ENCODE measurements at regions not wholly inside any gene's neighbourhood (a gene's known extent, or its start where the extent isn't known, plus 50 kb on each side); places are given as distances from the start of the nearest gene placed in this dataset.

DNA sequence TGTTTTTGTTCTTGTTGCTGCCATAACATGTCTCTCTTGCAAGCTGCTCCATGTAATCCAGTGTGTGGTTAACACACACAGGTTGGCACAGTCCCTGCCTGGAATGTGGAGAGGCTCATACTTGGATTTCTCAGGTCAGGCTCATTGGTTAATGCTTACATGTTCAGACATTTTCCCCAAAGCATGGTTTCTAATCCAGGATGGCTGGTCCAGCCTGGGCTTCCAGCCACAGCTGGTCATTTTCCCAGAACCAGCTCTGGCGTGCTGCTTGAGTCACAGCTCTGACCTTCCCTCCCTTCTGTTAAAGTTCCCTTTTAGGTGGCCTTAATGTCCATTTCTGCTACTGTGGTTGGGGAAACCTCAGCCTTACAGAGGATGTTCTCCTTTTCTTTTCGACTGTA lies 294.3 kb downstream of the TAF11L14 start:
- Histone ChIP-seq H3K27me3 (ENCODE audit: control insufficient read depth in 3 of 3, insufficient read depth in 3 of 3, low read length in 3 of 3) (no peaks in the 10 kb centered on the region), H3K27ac (ENCODE audit: low read depth, low read length) (no peak overlapping the region), H3K36me3 (ENCODE audit: control insufficient read depth in 3 of 3, insufficient read depth in 3 of 3, low read length in 3 of 3) (no peaks in the 10 kb centered on the region), H3K9ac (ENCODE audit: low read depth in 1 of 3, low read length in 3 of 3) (no peak overlapping the region), H3K4me1 (ENCODE audit: control insufficient read depth in 3 of 3, insufficient read depth in 3 of 3, low read length in 3 of 3) (no peaks in the 10 kb centered on the region), H3K9me3 (ENCODE audit: control insufficient read depth in 3 of 3, low read length in 3 of 3) (peaks cover 2 to 10% (median 3%) of the 10 kb centered on the region in 3 donors), H3K4me3 (ENCODE audit: low read length in 3 of 3) (no peak overlapping the region)

- Histone ChIP-seq H3K27me3 (ENCODE audit: control insufficient read depth in 3 of 3, insufficient read depth in 3 of 3, low read length in 3 of 3) (no peaks in the 10 kb centered on the region), H3K4me1 (ENCODE audit: control insufficient read depth in 3 of 3, insufficient read depth in 3 of 3, low read length in 3 of 3) (no peaks in the 10 kb centered on the region), H3K4me3 (ENCODE audit: low read length in 3 of 3) (no peak overlapping the region), H3K9me3 (ENCODE audit: control insufficient read depth in 3 of 3, low read length in 3 of 3) (peaks cover 2 to 10% (median 3%) of the 10 kb centered on the region in 3 donors), H3K27ac (ENCODE audit: low read depth, low read length) (no peak overlapping the region), H3K36me3 (ENCODE audit: control insufficient read depth in 3 of 3, insufficient read depth in 3 of 3, low read length in 3 of 3) (no peaks in the 10 kb centered on the region), H3K9ac (ENCODE audit: low read depth in 1 of 3, low read length in 3 of 3) (no peak overlapping the region)
Observed at GRCh38 chr5:17929171-17929570, 294.9 kb downstream of the TAF11L14 start.

GRCh38 chr5:17930346-17930745 lies 296.1 kb downstream of the TAF11L14 start:
- Histone ChIP-seq H3K4me1 (ENCODE audit: control insufficient read depth in 3 of 3, insufficient read depth in 3 of 3, low read length in 3 of 3) (no peaks in the 10 kb centered on the region), H3K9me3 (ENCODE audit: control insufficient read depth in 3 of 3, low read length in 3 of 3) (peaks cover 2 to 10% (median 3%) of the 10 kb centered on the region in 3 donors), H3K36me3 (ENCODE audit: control insufficient read depth in 3 of 3, insufficient read depth in 3 of 3, low read length in 3 of 3) (no peaks in the 10 kb centered on the region), H3K9ac (ENCODE audit: low read depth in 1 of 3, low read length in 3 of 3) (no peak overlapping the region), H3K27ac (ENCODE audit: low read depth, low read length) (no peak overlapping the region), H3K27me3 (ENCODE audit: control insufficient read depth in 3 of 3, insufficient read depth in 3 of 3, low read length in 3 of 3) (no peaks in the 10 kb centered on the region), H3K4me3 (ENCODE audit: low read length in 3 of 3) (no peak overlapping the region)

DNA sequence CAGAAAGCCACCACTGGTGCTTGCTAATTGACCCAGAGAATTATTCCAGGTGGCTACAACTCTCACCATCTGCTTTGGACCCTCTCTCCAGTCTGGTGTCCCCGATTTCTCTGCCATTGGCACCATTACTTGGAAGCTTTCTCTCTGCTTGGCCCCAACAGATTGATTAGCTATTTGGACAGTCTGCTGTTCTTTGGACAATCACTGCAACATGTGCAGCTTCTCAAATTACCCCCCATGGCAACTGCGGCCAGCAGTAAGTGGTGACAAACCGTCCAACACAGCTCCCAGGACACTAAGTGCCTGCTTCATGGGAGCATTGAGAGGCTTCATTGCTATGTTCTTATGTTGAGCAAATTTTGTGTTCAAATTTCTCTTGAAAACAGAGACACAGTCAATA lies 309.8 kb downstream of the TAF11L14 start:
- Histone ChIP-seq H3K9ac (ENCODE audit: low read depth in 1 of 3, low read length in 3 of 3) (no peak overlapping the region), H3K9me3 (ENCODE audit: control insufficient read depth in 3 of 3, low read length in 3 of 3) (no peaks in the 10 kb centered on the region), H3K27ac (ENCODE audit: low read depth, low read length) (no peak overlapping the region), H3K4me1 (ENCODE audit: control insufficient read depth in 3 of 3, insufficient read depth in 3 of 3, low read length in 3 of 3) (no peaks in the 10 kb centered on the region), H3K36me3 (ENCODE audit: control insufficient read depth in 3 of 3, insufficient read depth in 3 of 3, low read length in 3 of 3) (no peaks in the 10 kb centered on the region), H3K4me3 (ENCODE audit: low read length in 3 of 3) (no peak overlapping the region), H3K27me3 (ENCODE audit: control insufficient read depth in 3 of 3, insufficient read depth in 3 of 3, low read length in 3 of 3) (no peaks in the 10 kb centered on the region)

- Histone ChIP-seq H3K4me1 (ENCODE audit: control insufficient read depth in 3 of 3, insufficient read depth in 3 of 3, low read length in 3 of 3) (no peaks in the 10 kb centered on the region), H3K9me3 (ENCODE audit: control insufficient read depth in 3 of 3, low read length in 3 of 3) (no peaks in the 10 kb centered on the region), H3K27ac (ENCODE audit: low read depth, low read length) (no peak overlapping the region), H3K4me3 (ENCODE audit: low read length in 3 of 3) (no peak overlapping the region), H3K36me3 (ENCODE audit: control insufficient read depth in 3 of 3, insufficient read depth in 3 of 3, low read length in 3 of 3) (no peaks in the 10 kb centered on the region), H3K27me3 (ENCODE audit: control insufficient read depth in 3 of 3, insufficient read depth in 3 of 3, low read length in 3 of 3) (no peaks in the 10 kb centered on the region), H3K9ac (ENCODE audit: low read depth in 1 of 3, low read length in 3 of 3) (no peak overlapping the region)
Observed at GRCh38 chr5:17947029-17947428, 312.8 kb downstream of the TAF11L14 start.

DNA sequence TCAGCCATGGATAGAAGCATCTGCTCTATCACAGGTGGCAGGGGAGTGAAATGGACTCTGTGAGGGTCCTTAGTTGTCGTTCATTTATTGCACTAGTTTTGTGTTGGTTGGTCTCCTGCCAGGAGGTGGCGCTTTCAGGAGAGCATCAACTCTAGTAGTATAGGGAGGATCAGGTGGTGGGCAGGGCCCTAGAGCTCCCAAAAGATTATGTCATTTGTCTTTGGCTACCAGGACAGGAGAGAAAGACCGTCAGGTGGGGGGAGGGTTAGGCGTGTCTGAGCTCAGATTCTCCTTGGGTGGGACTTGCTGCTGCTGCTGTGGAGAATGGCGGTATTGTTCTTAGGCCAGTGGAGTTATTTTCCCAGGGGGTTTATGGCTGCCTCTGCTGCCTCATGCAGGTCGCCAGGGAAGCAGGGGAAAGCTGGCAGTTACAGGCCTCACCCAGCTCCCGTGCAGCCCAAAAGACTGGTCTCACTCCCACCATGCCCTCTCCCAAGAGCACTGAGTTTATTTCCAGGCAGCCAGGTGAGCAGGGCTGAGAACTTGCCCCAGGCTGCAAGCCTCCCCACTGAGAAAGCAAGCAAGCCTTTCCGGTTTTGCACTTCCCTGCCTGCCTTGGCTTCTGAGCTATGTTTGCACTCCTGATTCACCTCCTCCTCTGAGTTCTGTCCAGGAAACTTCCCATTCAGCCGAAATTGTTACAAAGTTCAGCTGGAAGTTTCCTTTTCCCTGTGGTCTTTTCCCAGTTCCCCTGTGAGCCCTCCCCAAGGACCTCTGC lies 317.3 kb downstream of the TAF11L14 start:
- Histone ChIP-seq H3K27me3 (ENCODE audit: control insufficient read depth in 3 of 3, insufficient read depth in 3 of 3, low read length in 3 of 3) (no peaks in the 10 kb centered on the region), H3K27ac (ENCODE audit: low read depth, low read length) (no peak overlapping the region), H3K9me3 (ENCODE audit: control insufficient read depth in 3 of 3, low read length in 3 of 3) (no peaks in the 10 kb centered on the region), H3K9ac (ENCODE audit: low read depth in 1 of 3, low read length in 3 of 3) (no peak overlapping the region), H3K4me1 (ENCODE audit: control insufficient read depth in 3 of 3, insufficient read depth in 3 of 3, low read length in 3 of 3) (no peaks in the 10 kb centered on the region), H3K36me3 (ENCODE audit: control insufficient read depth in 3 of 3, insufficient read depth in 3 of 3, low read length in 3 of 3) (no peaks in the 10 kb centered on the region), H3K4me3 (ENCODE audit: low read length in 3 of 3) (no peak overlapping the region)

GRCh38 chr5:17952231-17952630 lies 318.0 kb downstream of the TAF11L14 start:
- Histone ChIP-seq H3K4me3 (ENCODE audit: low read length in 3 of 3) (no peak overlapping the region), H3K9ac (ENCODE audit: low read depth in 1 of 3, low read length in 3 of 3) (no peak overlapping the region), H3K9me3 (ENCODE audit: control insufficient read depth in 3 of 3, low read length in 3 of 3) (no peaks in the 10 kb centered on the region), H3K27ac (ENCODE audit: low read depth, low read length) (no peak overlapping the region), H3K4me1 (ENCODE audit: control insufficient read depth in 3 of 3, insufficient read depth in 3 of 3, low read length in 3 of 3) (no peaks in the 10 kb centered on the region), H3K36me3 (ENCODE audit: control insufficient read depth in 3 of 3, insufficient read depth in 3 of 3, low read length in 3 of 3) (no peaks in the 10 kb centered on the region), H3K27me3 (ENCODE audit: control insufficient read depth in 3 of 3, insufficient read depth in 3 of 3, low read length in 3 of 3) (no peaks in the 10 kb centered on the region)

- Histone ChIP-seq H3K4me3 (ENCODE audit: low read length in 3 of 3) (no peak overlapping the region), H3K4me1 (ENCODE audit: control insufficient read depth in 3 of 3, insufficient read depth in 3 of 3, low read length in 3 of 3) (no peaks in the 10 kb centered on the region), H3K9ac (ENCODE audit: low read depth in 1 of 3, low read length in 3 of 3) (no peak overlapping the region), H3K36me3 (ENCODE audit: control insufficient read depth in 3 of 3, insufficient read depth in 3 of 3, low read length in 3 of 3) (no peaks in the 10 kb centered on the region), H3K9me3 (ENCODE audit: control insufficient read depth in 3 of 3, low read length in 3 of 3) (peaks cover 0 to 2% (median 0%) of the 10 kb centered on the region in 3 donors), H3K27me3 (ENCODE audit: control insufficient read depth in 3 of 3, insufficient read depth in 3 of 3, low read length in 3 of 3) (no peaks in the 10 kb centered on the region), H3K27ac (ENCODE audit: low read depth, low read length) (no peak overlapping the region)
Observed at GRCh38 chr5:17964067-17964466, 329.8 kb downstream of the TAF11L14 start.

DNA sequence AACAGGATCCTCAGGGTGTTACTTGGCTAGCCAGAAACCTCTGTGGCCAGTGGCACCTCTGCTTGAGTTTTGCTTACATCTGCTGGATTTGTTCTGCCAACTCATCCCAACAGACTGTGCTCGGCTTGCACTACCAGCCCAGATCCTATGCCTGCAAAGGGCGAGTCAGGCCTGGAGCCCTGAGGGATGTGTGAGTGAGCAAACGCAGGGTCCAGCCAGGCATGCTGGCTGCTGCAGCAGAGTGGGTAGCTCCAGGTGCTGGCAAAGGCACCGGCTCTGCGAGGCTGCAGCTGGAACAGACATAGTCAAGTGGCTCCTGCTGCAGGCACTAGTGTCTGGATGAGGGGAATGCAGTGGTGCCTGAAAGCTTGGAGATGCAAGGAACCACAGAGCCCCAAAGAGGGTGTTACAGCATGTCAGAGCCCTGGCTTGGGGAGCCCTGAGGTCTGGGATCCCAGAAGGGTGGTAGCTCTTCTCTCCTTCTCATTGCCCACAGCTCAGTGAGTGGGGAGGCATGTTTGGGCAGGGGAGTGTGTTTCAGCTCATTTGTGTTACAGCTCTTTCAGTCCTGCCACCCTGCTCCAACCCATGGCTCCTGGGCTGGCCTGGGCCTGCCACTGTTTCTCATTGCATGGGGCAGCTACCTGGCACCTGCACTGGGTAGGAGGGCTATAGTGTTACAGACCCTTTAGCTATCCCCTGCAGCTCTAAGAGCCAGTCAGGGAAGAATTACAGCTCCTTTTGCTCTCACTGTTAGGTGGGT lies 332.6 kb downstream of the TAF11L14 start:
- peaks cover 0 to 2% (median 0%) of the 10 kb centered on the region in 3 donors for H3K9me3 ChIP-seq (ENCODE audit: control insufficient read depth in 3 of 3, low read length in 3 of 3)
- H3K4me3 ChIP-seq (ENCODE audit: low read length in 3 of 3), result no peak overlapping the region
- H3K36me3 ChIP-seq (ENCODE audit: control insufficient read depth in 3 of 3, insufficient read depth in 3 of 3, low read length in 3 of 3), result no peaks in the 10 kb centered on the region
- no peaks in the 10 kb centered on the region for H3K27me3 ChIP-seq (ENCODE audit: control insufficient read depth in 3 of 3, insufficient read depth in 3 of 3, low read length in 3 of 3)
- H3K9ac ChIP-seq (ENCODE audit: low read depth in 1 of 3, low read length in 3 of 3), result no peak overlapping the region
- H3K27ac ChIP-seq (ENCODE audit: low read depth, low read length), result no peak overlapping the region
- H3K4me1 ChIP-seq (ENCODE audit: control insufficient read depth in 3 of 3, insufficient read depth in 3 of 3, low read length in 3 of 3), result no peaks in the 10 kb centered on the region

DNA sequence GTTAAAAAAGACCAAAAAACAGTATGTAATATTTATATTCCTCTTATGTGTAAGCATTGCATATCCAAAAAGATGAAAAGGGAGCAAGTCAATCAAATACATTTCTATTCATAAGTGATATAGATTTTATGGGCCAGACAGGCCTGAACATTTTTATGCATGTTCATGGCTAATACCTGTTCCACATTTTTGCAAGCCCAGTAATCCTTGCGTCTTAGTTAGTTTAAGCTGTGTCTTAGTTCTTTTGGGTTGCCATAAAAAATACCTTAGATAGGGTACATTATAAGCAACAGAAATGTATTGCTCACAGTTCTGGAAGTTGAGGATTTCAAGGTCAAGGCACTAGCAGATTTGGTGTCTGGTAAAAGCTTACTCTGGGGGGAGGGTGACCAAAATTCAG lies 342.1 kb downstream of the TAF11L14 start:
- Histone ChIP-seq H3K27ac (ENCODE audit: low read depth, low read length) (no peak overlapping the region), H3K36me3 (ENCODE audit: control insufficient read depth in 3 of 3, insufficient read depth in 3 of 3, low read length in 3 of 3) (no peaks in the 10 kb centered on the region), H3K9me3 (ENCODE audit: control insufficient read depth in 3 of 3, low read length in 3 of 3) (no peaks in the 10 kb centered on the region), H3K9ac (ENCODE audit: low read depth in 1 of 3, low read length in 3 of 3) (no peak overlapping the region), H3K27me3 (ENCODE audit: control insufficient read depth in 3 of 3, insufficient read depth in 3 of 3, low read length in 3 of 3) (no peaks in the 10 kb centered on the region), H3K4me1 (ENCODE audit: control insufficient read depth in 3 of 3, insufficient read depth in 3 of 3, low read length in 3 of 3) (no peaks in the 10 kb centered on the region), H3K4me3 (ENCODE audit: low read length in 3 of 3) (no peak overlapping the region)
